Esophagus muscularis mucosa (tissue), 4 donors: ENCODE measurements at regions not wholly inside any gene's neighbourhood (a gene's known extent, or its start where the extent isn't known, plus 50 kb on each side); places are given as distances from the start of the nearest gene placed in this dataset.
"Not testable (repeated sequence)": the region's sequence is repeated elsewhere in the genome, so short reads cannot be mapped to it uniquely, and the experiment has no call there.

Source experiments
- EP300 ChIP-seq: sonication (generic); formaldehyde crosslinking; IDR thresholded peaks from one replicate; pipeline ENCODE4 v1.6.1; 2017; ENCODE audit warnings: antibody characterized with exemption
- POLR2A ChIP-seq: fragments of 450-650 bp; IDR thresholded peaks from one replicate; pipeline ENCODE4 v1.6.1; 2017; ENCODE audit warnings: antibody characterized with exemption, moderate library complexity, mild to moderate bottlenecking, low read depth
- POLR2AphosphoS5 ChIP-seq, 2 donors: sonication (generic); formaldehyde crosslinking; IDR thresholded peaks; one replicate each; pipeline ENCODE4 v1.6.1; 2017; ENCODE audit warnings: antibody characterized with exemption in 2 of 2
- TF ChIP-seq, protein P1 (sequence below), 3 experiments: fragments of 200-600 bp in 2 of 3; fragments of 450-650 bp in 1 of 3; sonication (generic) in 2 of 3; IDR thresholded peaks; one replicate each; pipeline ENCODE4 v1.5.1; 2017 to 2019; ENCODE audit warnings: antibody characterized with exemption in 3 of 3, mild to moderate bottlenecking in 2 of 3, moderate library complexity in 1 of 3

DNA sequence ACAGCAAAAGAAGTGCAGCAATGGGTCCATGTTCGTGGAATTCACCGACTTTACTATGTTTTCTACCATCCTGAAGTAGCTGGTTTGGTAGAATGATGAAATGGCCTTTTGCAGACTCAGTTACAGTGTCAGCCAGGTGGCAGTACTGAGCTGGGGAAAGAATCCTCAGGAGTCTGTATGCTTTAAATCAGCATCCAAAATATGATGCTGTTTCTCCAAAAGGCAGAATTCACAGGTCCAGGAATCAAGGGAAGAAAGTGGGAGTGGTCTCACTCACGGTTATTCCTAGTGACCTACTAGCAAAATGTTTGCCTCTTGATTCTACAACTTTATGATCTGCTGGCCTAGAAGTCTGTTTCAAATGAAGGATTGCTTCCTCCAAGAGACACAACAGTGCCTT is 287.1 kb downstream of the SPATA31A6 start:
- TF ChIP-seq, protein P1, sequence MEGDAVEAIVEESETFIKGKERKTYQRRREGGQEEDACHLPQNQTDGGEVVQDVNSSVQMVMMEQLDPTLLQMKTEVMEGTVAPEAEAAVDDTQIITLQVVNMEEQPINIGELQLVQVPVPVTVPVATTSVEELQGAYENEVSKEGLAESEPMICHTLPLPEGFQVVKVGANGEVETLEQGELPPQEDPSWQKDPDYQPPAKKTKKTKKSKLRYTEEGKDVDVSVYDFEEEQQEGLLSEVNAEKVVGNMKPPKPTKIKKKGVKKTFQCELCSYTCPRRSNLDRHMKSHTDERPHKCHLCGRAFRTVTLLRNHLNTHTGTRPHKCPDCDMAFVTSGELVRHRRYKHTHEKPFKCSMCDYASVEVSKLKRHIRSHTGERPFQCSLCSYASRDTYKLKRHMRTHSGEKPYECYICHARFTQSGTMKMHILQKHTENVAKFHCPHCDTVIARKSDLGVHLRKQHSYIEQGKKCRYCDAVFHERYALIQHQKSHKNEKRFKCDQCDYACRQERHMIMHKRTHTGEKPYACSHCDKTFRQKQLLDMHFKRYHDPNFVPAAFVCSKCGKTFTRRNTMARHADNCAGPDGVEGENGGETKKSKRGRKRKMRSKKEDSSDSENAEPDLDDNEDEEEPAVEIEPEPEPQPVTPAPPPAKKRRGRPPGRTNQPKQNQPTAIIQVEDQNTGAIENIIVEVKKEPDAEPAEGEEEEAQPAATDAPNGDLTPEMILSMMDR (IDR thresholded peaks at IDR 0.05), result peak in 2 of 3 experiments; percentile 47 to 49
- not testable (repeated sequence) for TF ChIP-seq POLR2AphosphoS5 (IDR thresholded peaks at IDR 0.05); EP300; POLR2A
